ENCODE measurements at regions not wholly inside any gene's neighbourhood (a gene's known extent, or its start where the extent isn't known, plus 50 kb on each side); places are given as distances from the start of the nearest gene placed in this dataset.

- DNase-seq, result no peak
These were observed 105.3 kb downstream of the FOXL1 start for GRCh38 chr16:86683441-86684194.

GRCh38 chr16:86685076-86685475 lies 106.7 kb downstream of the FOXL1 start:
- no peak for DNase-seq

- DNase-seq, result no peak
These were observed 112.6 kb downstream of the FOXL1 start for GRCh38 chr16:86690970-86691369.

GRCh38 chr16:86692426-86692825 lies 114.1 kb downstream of the FOXL1 start:
- no peak for DNase-seq

GRCh38 chr16:86693033-86693432 lies 114.7 kb downstream of the FOXL1 start:
- DNase-seq, result no peak

GRCh38 chr16:86697715-86698114 lies 119.4 kb downstream of the FOXL1 start:
- no peak for DNase-seq

GRCh38 chr16:86700046-86700945 lies 121.9 kb downstream of the FOXL1 start:
- DNase-seq, result no peak

- DNase-seq, result no peak
These were observed 123.1 kb downstream of the FOXL1 start for GRCh38 chr16:86701286-86701975.

- no peak for DNase-seq
These were observed 124.7 kb downstream of the FOXL1 start for GRCh38 chr16:86702824-86703588.

- no peak for DNase-seq
These were observed 126.2 kb downstream of the FOXL1 start for GRCh38 chr16:86704516-86704915.

- DNase-seq, result no peak
These were observed 128.4 kb downstream of the FOXL1 start for GRCh38 chr16:86706726-86707125.

GRCh38 chr16:86707171-86707570 lies 128.8 kb downstream of the FOXL1 start:
- no peak for DNase-seq

GRCh38 chr16:86707581-86707980 lies 129.2 kb downstream of the FOXL1 start:
- DNase-seq, result no peak

- DNase-seq, result no peak
These were observed 130.1 kb downstream of the FOXL1 start for GRCh38 chr16:86708431-86708830.

- DNase-seq, result no peak
These were observed 130.8 kb downstream of the FOXL1 start for GRCh38 chr16:86709103-86709502.

GRCh38 chr16:86709902-86710601 lies 131.7 kb downstream of the FOXL1 start:
- no peak for DNase-seq

GRCh38 chr16:86710602-86710950 lies 132.2 kb downstream of the FOXL1 start:
- no peak for DNase-seq

GRCh38 chr16:86712158-86713009 lies 134.0 kb downstream of the FOXL1 start:
- no peak for DNase-seq

GRCh38 chr16:86713021-86713631 lies 134.8 kb downstream of the FOXL1 start:
- DNase-seq, result no peak

- no peak for DNase-seq
These were observed 135.8 kb downstream of the FOXL1 start for GRCh38 chr16:86714166-86714565.

- no peak for DNase-seq
These were observed 138.3 kb downstream of the FOXL1 start for GRCh38 chr16:86716649-86717048.

Measured in NCI-H2081 (cell line).